GM23338 (cell line): ENCODE measurements at regions not wholly inside any gene's neighbourhood (a gene's known extent, or its start where the extent isn't known, plus 50 kb on each side); places are given as distances from the start of the nearest gene placed in this dataset.

ENCODE experiments used
- ATAC-seq: fragments of 200-7000 bp; cut with Tn5 transposase; 3 replicates; pipeline ENCODE4 v1.9.1; 2020
- DNase-seq: peaks from one replicate; pipeline ENCODE4 v3.0.0-alpha.2; 2015; ENCODE audit warnings: low spot score
- H2AFZ ChIP-seq: fragments of 200-600 bp; sonication (generic); 2 replicates; pipeline ENCODE4 v1.8.0; 2016; ENCODE audit warnings: antibody characterized with exemption, mild to moderate bottlenecking, moderate library complexity
- H3F3A ChIP-seq: fragments of 200-600 bp; sonication (generic); replicated peaks from 2 replicates; pipeline ENCODE4 v1.8.0; 2017; ENCODE audit warnings: antibody characterized with exemption, mixed run types, low read depth
- H3K27ac ChIP-seq: fragments of 200-600 bp; sonication (generic); 2 replicates; pipeline ENCODE4 v1.6.1; 2016; ENCODE audit warnings: low read depth
- H3K27me3 ChIP-seq: fragments of 200-600 bp; sonication (generic); 2 replicates; pipeline ENCODE4 v1.8.0; 2016; ENCODE audit warnings: mild to moderate bottlenecking, mixed run types, moderate library complexity; ENCODE audit not compliant: insufficient read depth
- H3K36me3 ChIP-seq: fragments of 200-600 bp; sonication (generic); 2 replicates; pipeline ENCODE4 v1.8.0; 2016; ENCODE audit warnings: mild to moderate bottlenecking; ENCODE audit not compliant: insufficient read depth
- H3K4me1 ChIP-seq: fragments of 200-600 bp; sonication (generic); 2 replicates; pipeline ENCODE4 v1.8.0; 2016; ENCODE audit warnings: mild to moderate bottlenecking, moderate library complexity; ENCODE audit not compliant: insufficient read depth
- H3K4me2 ChIP-seq: fragments of 200-600 bp; sonication (generic); 2 replicates; pipeline ENCODE4 v1.7.1; 2017; ENCODE audit warnings: mixed run types
- H3K4me3 ChIP-seq: fragments of 200-600 bp; sonication (generic); 2 replicates; pipeline ENCODE4 v1.6.1; 2016; ENCODE audit warnings: mixed run types
- H3K79me2 ChIP-seq: fragments of 200-600 bp; sonication (generic); replicated peaks from 2 replicates; pipeline ENCODE4 v1.8.0; 2017; ENCODE audit warnings: mild to moderate bottlenecking; ENCODE audit not compliant: insufficient read depth
- H3K9me2 ChIP-seq: fragments of 200-600 bp; sonication (generic); 2 replicates; pipeline ENCODE4 v1.8.0; 2017; ENCODE audit not compliant: insufficient read depth
- H4K20me1 ChIP-seq: fragments of 200-600 bp; sonication (generic); replicated peaks from 2 replicates; pipeline ENCODE4 v1.8.0; 2017; ENCODE audit warnings: mild to moderate bottlenecking; ENCODE audit not compliant: insufficient read depth
- H3K27ac Mint-ChIP-seq: 2 replicates; pipeline ENCODE4 v1.8.0; 2020; ENCODE audit warnings: inconsistent platforms, mild to moderate bottlenecking, moderate library complexity, mixed read lengths
- H3K27me3 Mint-ChIP-seq: 3 replicates; pipeline ENCODE4 v1.8.0; 2022; ENCODE audit warnings: low read depth, mild to moderate bottlenecking, moderate library complexity, mixed read lengths, inconsistent platforms; ENCODE audit not compliant: insufficient read depth, poor library complexity
- H3K36me3 Mint-ChIP-seq: 3 replicates; pipeline ENCODE4 v1.8.0; 2021; ENCODE audit warnings: low read depth, mild to moderate bottlenecking, inconsistent platforms, moderate library complexity, mixed read lengths
- H3K4me1 Mint-ChIP-seq: 3 replicates; pipeline ENCODE4 v1.8.0; 2020; ENCODE audit warnings: mild to moderate bottlenecking, inconsistent platforms, mixed read lengths
- H3K4me3 Mint-ChIP-seq: 3 replicates; pipeline ENCODE4 v1.8.0; 2021; ENCODE audit warnings: moderate library complexity, mild to moderate bottlenecking, inconsistent platforms, mixed read lengths
- H3K9me3 Mint-ChIP-seq: 3 replicates; pipeline ENCODE4 v1.8.0; 2020; ENCODE audit warnings: moderate library complexity, mild to moderate bottlenecking, inconsistent platforms, mixed read lengths
- TF ChIP-seq, protein P1 (sequence below): IDR thresholded peaks from one replicate; pipeline ENCODE4 v1.6.1; 2018; ENCODE audit warnings: antibody characterized with exemption; ENCODE audit not compliant: unreplicated experiment
- TF ChIP-seq, protein P2 (sequence below): fragments of 250-450 bp; sonication (Bioruptor Pico); IDR thresholded peaks from 2 replicates; pipeline ENCODE4 v1.5.0; 2020; ENCODE audit warnings: mild to moderate bottlenecking, moderate library complexity

DNA sequence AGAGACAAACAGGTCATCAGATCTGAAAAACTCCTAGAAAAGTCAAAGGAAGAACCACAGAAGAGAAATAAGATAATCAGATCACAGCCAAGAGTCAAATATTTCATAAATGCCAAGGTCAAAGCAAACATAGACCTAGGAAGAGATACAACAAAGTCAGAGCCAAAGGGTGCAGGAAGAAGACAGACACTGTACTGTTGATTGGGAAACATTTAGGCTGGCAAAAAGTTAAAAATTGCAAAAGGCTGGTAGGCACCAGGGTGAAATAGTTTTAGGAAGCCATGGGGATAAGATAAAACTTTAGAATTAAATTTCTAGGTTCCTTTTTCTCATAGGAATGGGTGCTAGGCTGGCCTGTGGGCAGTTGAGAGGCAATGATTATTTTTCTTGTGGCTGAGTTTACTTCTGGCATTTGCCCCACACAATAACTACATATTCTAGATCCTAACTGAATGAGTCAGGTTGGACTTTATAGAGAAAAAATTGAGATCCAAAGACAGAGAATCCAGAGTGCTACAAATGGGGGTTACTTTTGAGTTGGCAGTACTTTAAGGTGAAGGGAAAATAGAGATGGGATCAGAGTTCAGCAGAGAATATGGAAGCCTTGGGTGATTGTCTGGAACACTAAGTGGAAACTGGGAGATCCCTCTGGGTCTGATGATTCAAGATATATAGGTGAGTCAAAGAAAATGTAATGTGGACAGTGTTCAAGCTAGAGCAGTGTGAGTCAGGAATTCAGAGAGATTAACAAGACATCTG, 215.5 kb downstream of the C12orf50 start (continued):
- TF ChIP-seq, protein P1, sequence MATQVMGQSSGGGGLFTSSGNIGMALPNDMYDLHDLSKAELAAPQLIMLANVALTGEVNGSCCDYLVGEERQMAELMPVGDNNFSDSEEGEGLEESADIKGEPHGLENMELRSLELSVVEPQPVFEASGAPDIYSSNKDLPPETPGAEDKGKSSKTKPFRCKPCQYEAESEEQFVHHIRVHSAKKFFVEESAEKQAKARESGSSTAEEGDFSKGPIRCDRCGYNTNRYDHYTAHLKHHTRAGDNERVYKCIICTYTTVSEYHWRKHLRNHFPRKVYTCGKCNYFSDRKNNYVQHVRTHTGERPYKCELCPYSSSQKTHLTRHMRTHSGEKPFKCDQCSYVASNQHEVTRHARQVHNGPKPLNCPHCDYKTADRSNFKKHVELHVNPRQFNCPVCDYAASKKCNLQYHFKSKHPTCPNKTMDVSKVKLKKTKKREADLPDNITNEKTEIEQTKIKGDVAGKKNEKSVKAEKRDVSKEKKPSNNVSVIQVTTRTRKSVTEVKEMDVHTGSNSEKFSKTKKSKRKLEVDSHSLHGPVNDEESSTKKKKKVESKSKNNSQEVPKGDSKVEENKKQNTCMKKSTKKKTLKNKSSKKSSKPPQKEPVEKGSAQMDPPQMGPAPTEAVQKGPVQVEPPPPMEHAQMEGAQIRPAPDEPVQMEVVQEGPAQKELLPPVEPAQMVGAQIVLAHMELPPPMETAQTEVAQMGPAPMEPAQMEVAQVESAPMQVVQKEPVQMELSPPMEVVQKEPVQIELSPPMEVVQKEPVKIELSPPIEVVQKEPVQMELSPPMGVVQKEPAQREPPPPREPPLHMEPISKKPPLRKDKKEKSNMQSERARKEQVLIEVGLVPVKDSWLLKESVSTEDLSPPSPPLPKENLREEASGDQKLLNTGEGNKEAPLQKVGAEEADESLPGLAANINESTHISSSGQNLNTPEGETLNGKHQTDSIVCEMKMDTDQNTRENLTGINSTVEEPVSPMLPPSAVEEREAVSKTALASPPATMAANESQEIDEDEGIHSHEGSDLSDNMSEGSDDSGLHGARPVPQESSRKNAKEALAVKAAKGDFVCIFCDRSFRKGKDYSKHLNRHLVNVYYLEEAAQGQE, result no peak

DNA sequence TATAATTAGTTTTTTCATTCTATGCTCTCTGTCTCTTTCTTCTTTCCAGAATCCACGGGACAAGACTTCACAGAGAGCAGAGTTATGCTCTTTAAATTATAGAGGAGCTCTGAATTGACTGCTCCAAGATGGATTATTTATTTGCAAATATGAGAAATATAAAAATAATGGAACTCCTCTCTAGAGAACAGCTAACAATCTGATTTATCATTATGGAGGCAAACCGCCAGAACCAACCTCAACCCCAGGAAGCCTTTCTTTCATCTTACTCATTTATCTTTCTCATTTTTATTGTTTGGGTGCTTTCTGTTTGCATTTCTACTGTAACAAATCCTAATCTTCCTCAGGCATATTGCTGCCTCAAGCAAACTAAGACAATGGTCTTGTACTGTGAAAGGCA, 216.5 kb downstream of the C12orf50 start:
- Histone ChIP-seq H3K27ac (no peak overlapping the region), H3K4me1 (no peaks in the 10 kb centered on the region), H4K20me1 (no peaks in the 10 kb centered on the region), H2AFZ (no peak overlapping the region), H3F3A (no peaks in the 10 kb centered on the region), H3K36me3 (no peaks in the 10 kb centered on the region), H3K79me2 (no peaks in the 10 kb centered on the region), H3K27me3 (no peaks in the 10 kb centered on the region), H3K4me2 (no peak overlapping the region), H3K9me2 (peaks cover 10% of the 10 kb centered on the region), H3K4me3 (no peak overlapping the region)
- ATAC-seq (no peak), DNase-seq (no peak)
- H3K36me3 Mint-ChIP-seq, result no peaks in the 10 kb centered on the region
- H3K4me3 Mint-ChIP-seq, result no peak overlapping the region
- TF ChIP-seq, protein P2, sequence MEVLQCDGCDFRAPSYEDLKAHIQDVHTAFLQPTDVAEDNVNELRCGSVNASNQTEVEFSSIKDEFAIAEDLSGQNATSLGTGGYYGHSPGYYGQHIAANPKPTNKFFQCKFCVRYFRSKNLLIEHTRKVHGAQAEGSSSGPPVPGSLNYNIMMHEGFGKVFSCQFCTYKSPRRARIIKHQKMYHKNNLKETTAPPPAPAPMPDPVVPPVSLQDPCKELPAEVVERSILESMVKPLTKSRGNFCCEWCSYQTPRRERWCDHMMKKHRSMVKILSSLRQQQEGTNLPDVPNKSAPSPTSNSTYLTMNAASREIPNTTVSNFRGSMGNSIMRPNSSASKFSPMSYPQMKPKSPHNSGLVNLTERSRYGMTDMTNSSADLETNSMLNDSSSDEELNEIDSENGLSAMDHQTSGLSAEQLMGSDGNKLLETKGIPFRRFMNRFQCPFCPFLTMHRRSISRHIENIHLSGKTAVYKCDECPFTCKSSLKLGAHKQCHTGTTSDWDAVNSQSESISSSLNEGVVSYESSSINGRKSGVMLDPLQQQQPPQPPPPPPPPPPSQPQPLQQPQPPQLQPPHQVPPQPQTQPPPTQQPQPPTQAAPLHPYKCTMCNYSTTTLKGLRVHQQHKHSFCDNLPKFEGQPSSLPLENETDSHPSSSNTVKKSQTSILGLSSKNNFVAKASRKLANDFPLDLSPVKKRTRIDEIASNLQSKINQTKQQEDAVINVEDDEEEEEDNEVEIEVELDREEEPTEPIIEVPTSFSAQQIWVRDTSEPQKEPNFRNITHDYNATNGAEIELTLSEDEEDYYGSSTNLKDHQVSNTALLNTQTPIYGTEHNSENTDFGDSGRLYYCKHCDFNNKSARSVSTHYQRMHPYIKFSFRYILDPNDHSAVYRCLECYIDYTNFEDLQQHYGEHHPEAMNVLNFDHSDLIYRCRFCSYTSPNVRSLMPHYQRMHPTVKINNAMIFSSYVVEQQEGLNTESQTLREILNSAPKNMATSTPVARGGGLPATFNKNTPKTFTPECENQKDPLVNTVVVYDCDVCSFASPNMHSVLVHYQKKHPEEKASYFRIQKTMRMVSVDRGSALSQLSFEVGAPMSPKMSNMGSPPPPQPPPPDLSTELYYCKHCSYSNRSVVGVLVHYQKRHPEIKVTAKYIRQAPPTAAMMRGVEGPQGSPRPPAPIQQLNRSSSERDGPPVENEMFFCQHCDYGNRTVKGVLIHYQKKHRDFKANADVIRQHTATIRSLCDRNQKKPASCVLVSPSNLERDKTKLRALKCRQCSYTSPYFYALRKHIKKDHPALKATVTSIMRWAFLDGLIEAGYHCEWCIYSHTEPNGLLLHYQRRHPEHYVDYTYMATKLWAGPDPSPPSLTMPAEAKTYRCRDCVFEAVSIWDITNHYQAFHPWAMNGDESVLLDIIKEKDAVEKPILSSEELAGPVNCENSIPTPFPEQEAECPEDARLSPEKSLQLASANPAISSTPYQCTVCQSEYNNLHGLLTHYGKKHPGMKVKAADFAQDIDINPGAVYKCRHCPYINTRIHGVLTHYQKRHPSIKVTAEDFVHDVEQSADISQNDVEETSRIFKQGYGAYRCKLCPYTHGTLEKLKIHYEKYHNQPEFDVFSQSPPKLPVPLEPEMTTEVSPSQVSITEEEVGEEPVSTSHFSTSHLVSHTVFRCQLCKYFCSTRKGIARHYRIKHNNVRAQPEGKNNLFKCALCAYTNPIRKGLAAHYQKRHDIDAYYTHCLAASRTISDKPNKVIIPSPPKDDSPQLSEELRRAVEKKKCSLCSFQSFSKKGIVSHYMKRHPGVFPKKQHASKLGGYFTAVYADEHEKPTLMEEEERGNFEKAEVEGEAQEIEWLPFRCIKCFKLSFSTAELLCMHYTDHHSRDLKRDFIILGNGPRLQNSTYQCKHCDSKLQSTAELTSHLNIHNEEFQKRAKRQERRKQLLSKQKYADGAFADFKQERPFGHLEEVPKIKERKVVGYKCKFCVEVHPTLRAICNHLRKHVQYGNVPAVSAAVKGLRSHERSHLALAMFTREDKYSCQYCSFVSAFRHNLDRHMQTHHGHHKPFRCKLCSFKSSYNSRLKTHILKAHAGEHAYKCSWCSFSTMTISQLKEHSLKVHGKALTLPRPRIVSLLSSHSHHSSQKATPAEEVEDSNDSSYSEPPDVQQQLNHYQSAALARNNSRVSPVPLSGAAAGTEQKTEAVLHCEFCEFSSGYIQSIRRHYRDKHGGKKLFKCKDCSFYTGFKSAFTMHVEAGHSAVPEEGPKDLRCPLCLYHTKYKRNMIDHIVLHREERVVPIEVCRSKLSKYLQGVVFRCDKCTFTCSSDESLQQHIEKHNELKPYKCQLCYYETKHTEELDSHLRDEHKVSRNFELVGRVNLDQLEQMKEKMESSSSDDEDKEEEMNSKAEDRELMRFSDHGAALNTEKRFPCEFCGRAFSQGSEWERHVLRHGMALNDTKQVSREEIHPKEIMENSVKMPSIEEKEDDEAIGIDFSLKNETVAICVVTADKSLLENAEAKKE (CRISPR knock-in tag), result no peak
- H3K27ac Mint-ChIP-seq, result no peak overlapping the region
- H3K4me1 Mint-ChIP-seq, result no peaks in the 10 kb centered on the region
- H3K9me3 Mint-ChIP-seq, result peaks cover 4% of the 10 kb centered on the region; the same call in 2 of the 3 replicates
- H3K27me3 Mint-ChIP-seq, result no peaks in the 10 kb centered on the region
